ENCODE measurements at regions not wholly inside any gene's neighbourhood (a gene's known extent, or its start where the extent isn't known, plus 50 kb on each side); places are given as distances from the start of the nearest gene placed in this dataset.

DNA sequence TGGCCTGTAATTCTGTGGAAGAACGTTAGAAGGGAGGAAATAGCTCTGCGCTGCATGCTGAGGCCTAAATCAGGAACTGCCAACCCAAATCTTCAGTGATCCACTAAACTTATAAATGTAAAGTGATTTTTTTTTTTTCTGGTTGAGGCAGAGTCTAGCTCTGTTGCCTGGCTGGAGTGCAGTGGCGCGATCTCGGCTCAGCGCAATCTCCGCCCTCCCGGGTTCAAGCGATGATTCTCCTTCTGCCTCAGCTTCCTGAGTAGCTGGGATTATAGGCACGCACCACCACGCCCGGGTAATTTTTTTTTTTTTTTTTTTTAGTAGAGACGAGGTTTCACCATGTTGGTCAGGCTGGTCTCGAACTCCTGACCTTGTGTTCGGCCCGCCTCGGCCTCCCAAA, 717.4 kb upstream of the FAM174A start:
- Histone ChIP-seq H4K20me1 (ENCODE audit: control insufficient read depth, insufficient read depth, insufficient read length) (no peaks in the 10 kb centered on the region), H2BK20ac (ENCODE audit: low read depth, low read length, poor library complexity, severe bottlenecking) (no peak overlapping the region), H3K14ac (ENCODE audit: insufficient read depth, low read length) (no peak overlapping the region), H2BK120ac (ENCODE audit: low read depth, low read length, poor library complexity, severe bottlenecking) (no peak overlapping the region), H3K4ac (ENCODE audit: low read depth, low read length) (no peak overlapping the region), H2AK5ac (ENCODE audit: insufficient read length, low read length) (no peak overlapping the region), H4K91ac (ENCODE audit: insufficient read length, low read depth, low read length) (no peak overlapping the region), H2AFZ (ENCODE audit: low read length) (no peak overlapping the region), H3K9me3 (ENCODE audit: control insufficient read depth, low read depth, low read length) (no peaks in the 10 kb centered on the region), H3K23me2 (ENCODE audit: insufficient read length, low read depth, low read length, poor library complexity, severe bottlenecking) (no peaks in the 10 kb centered on the region), H4K8ac (replicated peaks; ENCODE audit: insufficient read length, low read depth, low read length) (no peak overlapping the region), H3K79me1 (ENCODE audit: insufficient read depth, low read depth, low read length, poor library complexity, severe bottlenecking) (no peaks in the 10 kb centered on the region), H3K56ac (ENCODE audit: insufficient read length, low read depth, low read length) (no peak overlapping the region), H2BK5ac (ENCODE audit: insufficient read length, low read length) (no peak overlapping the region), H2BK12ac (ENCODE audit: insufficient read length, low read depth, low read length) (no peak overlapping the region), H3K4me1 (ENCODE audit: insufficient read depth, low read length) (no peaks in the 10 kb centered on the region), H3K23ac (ENCODE audit: insufficient read length, low read depth, low read length) (no peak overlapping the region), H3T11ph (ENCODE audit: low read length) (no peak overlapping the region), H3K4me2 (ENCODE audit: insufficient read depth, insufficient read length, low read length) (no peak overlapping the region), H2BK15ac (ENCODE audit: low read depth, low read length) (no peak overlapping the region), H4K5ac (ENCODE audit: insufficient read length, low read depth, low read length) (no peak overlapping the region), H3K27me3 (ENCODE audit: insufficient read depth, low read length) (no peaks in the 10 kb centered on the region), H3K9ac (ENCODE audit: extremely low read depth, insufficient read length, low read length) (no peak overlapping the region), H3K18ac (ENCODE audit: insufficient read length, low read depth, low read length) (no peak overlapping the region), H3K79me2 (ENCODE audit: insufficient read depth, low read length) (no peaks in the 10 kb centered on the region), H3K27ac (ENCODE audit: insufficient read length, low read depth, low read length) (no peak overlapping the region)
- TF ChIP-seq, protein P1, sequence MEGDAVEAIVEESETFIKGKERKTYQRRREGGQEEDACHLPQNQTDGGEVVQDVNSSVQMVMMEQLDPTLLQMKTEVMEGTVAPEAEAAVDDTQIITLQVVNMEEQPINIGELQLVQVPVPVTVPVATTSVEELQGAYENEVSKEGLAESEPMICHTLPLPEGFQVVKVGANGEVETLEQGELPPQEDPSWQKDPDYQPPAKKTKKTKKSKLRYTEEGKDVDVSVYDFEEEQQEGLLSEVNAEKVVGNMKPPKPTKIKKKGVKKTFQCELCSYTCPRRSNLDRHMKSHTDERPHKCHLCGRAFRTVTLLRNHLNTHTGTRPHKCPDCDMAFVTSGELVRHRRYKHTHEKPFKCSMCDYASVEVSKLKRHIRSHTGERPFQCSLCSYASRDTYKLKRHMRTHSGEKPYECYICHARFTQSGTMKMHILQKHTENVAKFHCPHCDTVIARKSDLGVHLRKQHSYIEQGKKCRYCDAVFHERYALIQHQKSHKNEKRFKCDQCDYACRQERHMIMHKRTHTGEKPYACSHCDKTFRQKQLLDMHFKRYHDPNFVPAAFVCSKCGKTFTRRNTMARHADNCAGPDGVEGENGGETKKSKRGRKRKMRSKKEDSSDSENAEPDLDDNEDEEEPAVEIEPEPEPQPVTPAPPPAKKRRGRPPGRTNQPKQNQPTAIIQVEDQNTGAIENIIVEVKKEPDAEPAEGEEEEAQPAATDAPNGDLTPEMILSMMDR (conservative IDR thresholded peaks at IDR 0.05): no peak
- Mint-ChIP-seq H3K36me3 (ENCODE audit: insufficient read depth in 1 of 3, low read depth in 3 of 3) (no peaks in the 10 kb centered on the region), H3K9me3 (no peaks in the 10 kb centered on the region), H3K27ac (peak overlapping the region in 2 of 3 experiments; percentile 53 to 54; a peak in 2 of 7 replicates), H3K4me3 (no peak overlapping the region; a peak in 1 of 5 replicates), H3K4me1 (no peaks in the 10 kb centered on the region), H3K27me3 (ENCODE audit: low read depth) (no peaks in the 10 kb centered on the region)
- no peak for DNase-seq
- WGBS (ENCODE audit: extremely low coverage, insufficient read length, low lambda C conversion rate): no CpG with 5 or more reads among the region's 17 CpGs
